ENCODE measurements at regions not wholly inside any gene's neighbourhood (a gene's known extent, or its start where the extent isn't known, plus 50 kb on each side); places are given as distances from the start of the nearest gene placed in this dataset.

GRCh38 chr5:100319885-100320284 lies 215.3 kb upstream of the FAM174A start:
- no peaks in the 10 kb centered on the region for H3K4me1 Mint-ChIP-seq
- H3K27me3 Mint-ChIP-seq: no peaks in the 10 kb centered on the region
- CTCF ChIA-PET: no interaction called here
- H3K9me3 Mint-ChIP-seq: peaks cover 5% of the 10 kb centered on the region
- no peak overlapping the region for H3K4me3 Mint-ChIP-seq
- H3K36me3 Mint-ChIP-seq: no peaks in the 10 kb centered on the region
- H3K27ac Mint-ChIP-seq: no peak overlapping the region
- no peak for DNase-seq

DNA sequence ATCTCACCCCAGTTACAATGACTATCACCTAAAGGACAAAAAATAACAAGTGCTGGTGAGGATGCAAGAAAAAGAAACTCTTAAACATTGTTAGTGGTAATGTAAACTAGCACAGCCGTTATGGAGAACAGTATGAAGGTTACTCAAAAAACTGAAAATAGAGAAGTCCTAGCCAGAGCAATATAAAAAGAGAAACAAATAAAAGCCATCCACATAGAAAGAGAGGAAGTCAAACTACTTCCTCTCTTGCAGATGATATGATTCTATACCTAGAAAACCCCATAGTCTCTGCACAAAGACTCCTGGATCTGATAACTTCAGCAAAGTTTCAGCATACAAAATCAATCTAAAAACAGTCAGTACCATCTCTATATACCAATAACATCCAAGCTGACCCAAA lies 221.5 kb upstream of the FAM174A start:
- no peak for DNase-seq
- Mint-ChIP-seq H3K36me3 (no peaks in the 10 kb centered on the region), H3K4me3 (no peak overlapping the region), H3K9me3 (peaks cover 5% of the 10 kb centered on the region), H3K27ac (no peak overlapping the region), H3K27me3 (no peaks in the 10 kb centered on the region), H3K4me1 (no peaks in the 10 kb centered on the region)
- CTCF ChIA-PET: no interaction called here

GRCh38 chr5:100311806-100312205 lies 223.4 kb upstream of the FAM174A start:
- CTCF ChIA-PET: no interaction called here
- Mint-ChIP-seq H3K4me3 (no peak overlapping the region), H3K36me3 (no peaks in the 10 kb centered on the region), H3K9me3 (peaks cover 5% of the 10 kb centered on the region), H3K27me3 (no peaks in the 10 kb centered on the region), H3K4me1 (no peaks in the 10 kb centered on the region), H3K27ac (no peak overlapping the region)
- no peak for DNase-seq

GRCh38 chr5:100306000-100306399 lies 229.2 kb upstream of the FAM174A start:
- H3K27me3 Mint-ChIP-seq: no peaks in the 10 kb centered on the region
- CTCF ChIA-PET: no interaction called here
- no peak overlapping the region for H3K27ac Mint-ChIP-seq
- H3K36me3 Mint-ChIP-seq: no peaks in the 10 kb centered on the region
- no peaks in the 10 kb centered on the region for H3K9me3 Mint-ChIP-seq
- H3K4me3 Mint-ChIP-seq: no peak overlapping the region
- no peak for DNase-seq
- H3K4me1 Mint-ChIP-seq: no peaks in the 10 kb centered on the region

GRCh38 chr5:100303216-100303615 lies 232.0 kb upstream of the FAM174A start:
- Mint-ChIP-seq H3K27ac (no peak overlapping the region), H3K36me3 (no peaks in the 10 kb centered on the region), H3K9me3 (no peaks in the 10 kb centered on the region), H3K4me3 (no peak overlapping the region), H3K27me3 (no peaks in the 10 kb centered on the region), H3K4me1 (no peaks in the 10 kb centered on the region)
- CTCF ChIA-PET: no interaction called here
- no peak for DNase-seq

DNA sequence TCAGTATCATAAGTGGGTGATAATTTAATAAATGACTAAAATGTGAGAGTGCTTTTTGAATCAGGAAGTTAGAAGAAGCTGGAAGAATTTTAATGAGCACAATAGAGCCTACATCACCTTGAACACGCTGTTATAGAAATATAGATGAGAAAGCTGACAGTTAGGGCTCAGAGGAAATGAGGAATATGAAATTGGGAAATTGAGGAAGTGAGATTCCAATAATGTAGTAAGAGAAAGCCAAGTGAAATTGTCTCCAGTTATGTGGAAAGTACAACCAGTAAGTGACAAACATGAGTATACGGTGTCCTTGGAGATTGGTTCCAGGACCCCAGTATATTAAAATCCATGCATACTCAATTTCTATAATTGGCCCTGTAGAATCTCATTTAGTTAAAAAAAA lies 235.9 kb upstream of the FAM174A start:
- Mint-ChIP-seq H3K27ac (no peak overlapping the region), H3K27me3 (no peaks in the 10 kb centered on the region), H3K9me3 (no peaks in the 10 kb centered on the region), H3K4me3 (no peak overlapping the region), H3K36me3 (no peaks in the 10 kb centered on the region), H3K4me1 (no peaks in the 10 kb centered on the region)
- no peak for DNase-seq
- CTCF ChIA-PET: no interaction called here

GRCh38 chr5:100276071-100276470 lies 259.1 kb upstream of the FAM174A start:
- Mint-ChIP-seq H3K36me3 (no peaks in the 10 kb centered on the region), H3K4me1 (no peaks in the 10 kb centered on the region), H3K27ac (no peak overlapping the region), H3K9me3 (peaks cover 2% of the 10 kb centered on the region), H3K4me3 (no peak overlapping the region), H3K27me3 (no peaks in the 10 kb centered on the region)
- CTCF ChIA-PET: no interaction called here
- DNase-seq: no peak

- H3K4me3 Mint-ChIP-seq: no peak overlapping the region
- H3K9me3 Mint-ChIP-seq: peaks cover 2% of the 10 kb centered on the region
- no peaks in the 10 kb centered on the region for H3K27me3 Mint-ChIP-seq
- no peak overlapping the region for H3K27ac Mint-ChIP-seq
- no peaks in the 10 kb centered on the region for H3K4me1 Mint-ChIP-seq
- CTCF ChIA-PET: no interaction called here
- H3K36me3 Mint-ChIP-seq: no peaks in the 10 kb centered on the region
- no peak for DNase-seq
Observed at GRCh38 chr5:100275631-100276030, 259.5 kb upstream of the FAM174A start.

DNA sequence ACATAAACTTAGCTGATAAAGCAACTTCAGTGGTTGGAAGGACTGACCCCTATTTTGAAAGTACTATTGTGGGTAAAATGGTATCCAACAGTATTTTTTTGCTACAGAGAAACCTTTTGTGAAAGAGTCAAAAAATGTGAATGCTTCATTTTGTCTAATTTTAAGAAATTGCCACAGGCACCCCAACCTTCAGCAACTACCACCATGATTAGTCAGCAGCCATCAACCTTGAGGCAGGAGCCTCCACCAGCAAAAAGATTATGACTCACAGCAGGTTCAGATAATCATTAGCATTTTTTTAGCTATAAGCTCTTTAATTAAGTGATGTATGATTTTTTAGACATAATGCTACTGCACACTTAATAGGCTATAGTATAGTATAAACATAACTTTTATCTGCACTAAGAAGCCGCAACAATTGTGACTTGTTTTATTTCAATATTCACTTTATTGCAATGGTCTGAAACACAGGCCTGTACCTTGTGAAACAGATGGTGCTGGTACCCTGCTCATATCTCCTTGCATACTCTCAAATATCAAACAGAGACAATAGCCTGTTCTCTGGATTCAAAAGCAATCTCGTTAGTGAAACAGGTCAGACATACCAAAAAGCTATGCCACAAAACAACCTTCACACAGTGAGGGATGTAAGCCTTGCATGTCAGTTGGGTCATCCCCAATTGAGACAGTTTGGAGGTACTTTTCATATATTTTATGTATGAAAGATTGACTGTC lies 261.2 kb upstream of the FAM174A start:
- no peak for DNase-seq
- no peaks in the 10 kb centered on the region for H3K27me3 Mint-ChIP-seq
- H3K9me3 Mint-ChIP-seq: peaks cover 2% of the 10 kb centered on the region
- no peak overlapping the region for H3K27ac Mint-ChIP-seq
- H3K4me3 Mint-ChIP-seq: no peak overlapping the region
- no peaks in the 10 kb centered on the region for H3K36me3 Mint-ChIP-seq
- CTCF ChIA-PET: no interaction called here
- no peaks in the 10 kb centered on the region for H3K4me1 Mint-ChIP-seq

DNA sequence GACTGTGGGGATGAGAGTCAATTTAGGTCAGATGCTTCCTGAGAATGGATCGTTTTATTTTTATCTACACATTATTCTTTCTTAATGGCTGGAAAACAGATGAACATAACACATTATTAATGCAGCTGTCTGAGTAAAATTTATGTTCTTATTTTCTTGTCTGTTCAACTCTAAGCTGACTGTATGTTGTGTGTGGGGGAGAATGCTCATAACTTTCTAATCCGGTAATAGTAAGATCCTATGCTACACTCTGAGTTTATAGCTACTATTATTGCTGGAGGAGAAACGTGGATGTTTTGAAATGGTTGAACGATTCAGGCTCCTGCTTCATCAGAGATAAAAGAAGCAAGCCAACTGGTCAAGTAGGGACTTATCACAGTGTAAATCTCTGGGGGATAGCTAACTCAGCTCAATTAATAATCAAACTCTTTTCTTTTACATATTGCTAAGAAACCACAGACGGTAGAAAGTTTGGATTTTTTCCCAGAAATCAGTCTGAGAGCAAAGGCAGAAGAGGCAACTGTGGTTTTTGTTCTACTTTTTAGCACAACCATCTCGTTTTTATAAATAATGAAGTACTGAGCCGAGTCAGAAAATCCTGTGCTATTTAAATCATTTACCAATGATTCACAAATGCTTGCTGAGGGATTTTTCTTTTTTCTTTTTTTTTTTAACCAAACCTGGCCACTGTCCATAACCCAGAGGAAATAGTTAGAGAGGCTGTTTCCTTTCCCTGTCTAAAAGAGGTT lies 265.0 kb upstream of the FAM174A start:
- Mint-ChIP-seq H3K9me3 (no peaks in the 10 kb centered on the region), H3K4me1 (no peaks in the 10 kb centered on the region), H3K36me3 (no peaks in the 10 kb centered on the region), H3K4me3 (no peak overlapping the region), H3K27me3 (no peaks in the 10 kb centered on the region), H3K27ac (no peak overlapping the region)
- DNase-seq: no peak
- CTCF ChIA-PET: interaction anchor here (1.0 kb wide), 1 partner anchor 10 kb away, joined by 4 read pairs; no protein-coding TSS in a partner anchor

- no peaks in the 10 kb centered on the region for H3K4me1 Mint-ChIP-seq
- CTCF ChIA-PET: no interaction called here
- no peaks in the 10 kb centered on the region for H3K9me3 Mint-ChIP-seq
- H3K27me3 Mint-ChIP-seq: no peaks in the 10 kb centered on the region
- H3K36me3 Mint-ChIP-seq: no peaks in the 10 kb centered on the region
- H3K4me3 Mint-ChIP-seq: no peak overlapping the region
- DNase-seq: no peak
- H3K27ac Mint-ChIP-seq: no peak overlapping the region
Observed at GRCh38 chr5:100260968-100261367, 274.2 kb upstream of the FAM174A start.

- no peaks in the 10 kb centered on the region for H3K9me3 Mint-ChIP-seq
- H3K27me3 Mint-ChIP-seq: no peaks in the 10 kb centered on the region
- no peak for DNase-seq
- H3K36me3 Mint-ChIP-seq: no peaks in the 10 kb centered on the region
- no peak overlapping the region for H3K4me3 Mint-ChIP-seq
- H3K4me1 Mint-ChIP-seq: no peaks in the 10 kb centered on the region
- H3K27ac Mint-ChIP-seq: no peak overlapping the region
- CTCF ChIA-PET: no interaction called here
Observed at GRCh38 chr5:100252944-100253343, 282.2 kb upstream of the FAM174A start.

- H3K9me3 Mint-ChIP-seq: no peaks in the 10 kb centered on the region
- no peaks in the 10 kb centered on the region for H3K4me1 Mint-ChIP-seq
- DNase-seq: no peak
- no peak overlapping the region for H3K4me3 Mint-ChIP-seq
- H3K36me3 Mint-ChIP-seq: no peaks in the 10 kb centered on the region
- no peak overlapping the region for H3K27ac Mint-ChIP-seq
- H3K27me3 Mint-ChIP-seq: no peaks in the 10 kb centered on the region
- CTCF ChIA-PET: no interaction called here
Observed at GRCh38 chr5:100252037-100252436, 283.1 kb upstream of the FAM174A start.

- DNase-seq: no peak
- Mint-ChIP-seq H3K27ac (no peak overlapping the region), H3K4me1 (no peaks in the 10 kb centered on the region), H3K27me3 (no peaks in the 10 kb centered on the region), H3K9me3 (no peaks in the 10 kb centered on the region), H3K4me3 (no peak overlapping the region), H3K36me3 (no peaks in the 10 kb centered on the region)
- CTCF ChIA-PET: no interaction called here
Observed at GRCh38 chr5:100249884-100250269, 285.3 kb upstream of the FAM174A start.

DNA sequence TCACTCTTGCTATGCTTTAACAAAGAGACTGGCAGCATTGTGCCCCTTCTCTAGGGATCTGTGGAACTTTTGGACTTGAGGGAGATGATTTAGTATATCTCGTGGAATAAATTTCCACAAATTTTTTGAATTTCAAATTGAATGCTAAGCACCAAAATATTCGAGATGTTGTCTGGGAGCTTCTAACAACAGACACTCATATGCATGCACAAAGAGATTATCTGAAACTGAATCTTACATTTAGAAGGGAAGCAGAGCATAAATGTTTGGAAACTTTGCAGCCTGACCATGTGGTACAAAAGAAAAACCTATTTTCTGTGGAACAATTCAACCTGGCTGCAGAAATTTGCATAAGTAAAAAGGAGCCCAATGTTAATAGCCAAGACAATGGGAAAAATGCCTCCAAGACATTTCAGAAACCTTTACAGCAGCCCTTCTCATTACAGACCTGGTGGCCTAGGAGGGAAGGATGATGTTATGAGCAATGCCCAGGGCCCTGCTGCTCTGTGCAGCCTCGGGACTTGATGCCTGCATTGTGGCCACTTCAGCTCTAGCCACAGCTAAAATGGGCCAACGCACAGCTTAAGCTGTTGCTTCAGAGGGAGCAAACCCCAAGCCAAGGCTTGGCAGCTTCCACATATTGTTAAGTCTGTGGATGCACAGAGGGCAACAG lies 285.8 kb upstream of the FAM174A start:
- DNase-seq: no peak
- Mint-ChIP-seq H3K4me1 (no peaks in the 10 kb centered on the region), H3K9me3 (no peaks in the 10 kb centered on the region), H3K27me3 (no peaks in the 10 kb centered on the region), H3K36me3 (no peaks in the 10 kb centered on the region), H3K4me3 (no peak overlapping the region), H3K27ac (no peak overlapping the region)
- CTCF ChIA-PET: no interaction called here
